HepG2 (cell line): ENCODE measurements at regions not wholly inside any gene's neighbourhood (a gene's known extent, or its start where the extent isn't known, plus 50 kb on each side); places are given as distances from the start of the nearest gene placed in this dataset.

Experiments used
- ATAC-seq: fragments of 200-7000 bp; cut with Tn5 transposase; 3 replicates; pipeline ENCODE4 v1.9.1; 2020; ENCODE audit warnings: mild to moderate bottlenecking, moderate library complexity
- BruUV-seq: library from RNA; stranded (reverse); fragments of 400-500 nt; replicated peaks from 2 replicates; lab custom pipeline; 2021; lab: Mats Ljungman, UMichigan
- CTCF ChIA-PET: fragments of 300-600 bp; formaldehyde crosslinking; extraction: SDS; loops from one replicate; lab custom pipeline; 2021; ENCODE audit warnings: low total read pairs, inconsistent platforms, low intra/inter-chr PET ratio; lab: Yijun Ruan, JAX
- POLR2A ChIA-PET: fragments of 350-600 bp; sonication (Branson Sonifier 250); formaldehyde crosslinking; loops from one replicate; lab custom pipeline; 2020; ENCODE audit warnings: antibody characterized with exemption, inconsistent platforms; lab: Yijun Ruan, JAX
- DNase-seq: peaks from one replicate; pipeline ENCODE4 v3.0.0-alpha.2; 2015; ENCODE audit warnings: low spot score
- FAIRE-seq: peaks from 3 replicates; lab custom pipeline; 2011; peaks lifted over from hg19 to GRCh38; lab: Jason Lieb, UNC
- H2AFZ ChIP-seq: one replicate; pipeline ENCODE4 v1.6.1; 2011; ENCODE audit warnings: low read length, inconsistent platforms
- H3K27ac ChIP-seq: fragments of 300-600 bp; 3 replicates; pipeline ENCODE4 v1.8.0; 2011; ENCODE audit warnings: mixed run types, mild to moderate bottlenecking, mixed read lengths, low read length, inconsistent platforms; ENCODE audit not compliant: insufficient read depth; ENCODE audit errors: extremely low read length
- H3K27me3 ChIP-seq, 2 experiments: fragments of 200-600 bp in 1 of 2; 2 replicates in 1 of 2; 3 replicates in 1 of 2; pipeline versions ENCODE4 v1.6.0 to v1.8.0; 2011; ENCODE audit warnings: low read length in 2 of 2, mild to moderate bottlenecking in 2 of 2, moderate library complexity in 2 of 2, inconsistent platforms in 1 of 2; ENCODE audit not compliant: insufficient read depth in 2 of 2, control insufficient read depth in 1 of 2
- H3K36me3 ChIP-seq, 2 experiments: fragments of 200-600 bp in 1 of 2; replicated peaks in 1 of 2; 2 replicates in 1 of 2; 3 replicates in 1 of 2; pipeline versions ENCODE4 v1.5.1 to v1.8.0; 2011; ENCODE audit warnings: low read length in 2 of 2, inconsistent platforms in 1 of 2; ENCODE audit not compliant: insufficient read depth in 2 of 2, control insufficient read depth in 1 of 2
- H3K4me1 ChIP-seq: 2 replicates; pipeline ENCODE4 v1.5.1; 2012; ENCODE audit warnings: low read length, inconsistent platforms; ENCODE audit not compliant: insufficient read depth
- H3K4me2 ChIP-seq: 2 replicates; pipeline ENCODE4 v1.6.0; 2011; ENCODE audit warnings: low read depth, low read length, inconsistent platforms
- H3K4me3 ChIP-seq, 3 experiments: fragments of 200-600 bp in 1 of 3; sonication (generic), shearing (Covaris generic) in 1 of 3; replicated peaks in 1 of 3; 2 replicates each; pipeline ENCODE4 v1.5.1; 2011 to 2016; ENCODE audit warnings: low read length in 3 of 3, inconsistent platforms in 2 of 3, low read depth in 2 of 3, mild to moderate bottlenecking in 2 of 3, control low read depth in 1 of 3, mixed read lengths in 1 of 3; ENCODE audit not compliant: insufficient read depth in 1 of 3
- H3K79me2 ChIP-seq: one replicate; pipeline ENCODE4 v1.6.1; 2011; ENCODE audit warnings: low read length, inconsistent platforms; ENCODE audit not compliant: insufficient read depth
- H3K9ac ChIP-seq: 2 replicates; pipeline ENCODE4 v1.6.0; 2011; ENCODE audit warnings: mild to moderate bottlenecking, low read depth, low read length, inconsistent platforms; ENCODE audit not compliant: insufficient read depth
- H3K9me3 ChIP-seq: 2 replicates; pipeline ENCODE4 v1.5.1; 2012; ENCODE audit warnings: mild to moderate bottlenecking, low read length
- H4K20me1 ChIP-seq: 2 replicates; pipeline ENCODE4 v1.6.0; 2011; ENCODE audit warnings: inconsistent platforms, mild to moderate bottlenecking, low read length, moderate library complexity; ENCODE audit not compliant: insufficient read depth
- MBD4 ChIP-seq: IDR thresholded peaks from 2 replicates; pipeline ENCODE4 v1.6.1; 2012; ENCODE audit warnings: low read length, inconsistent platforms, borderline replicate concordance
- SKIL ChIP-seq: sonication (generic); formaldehyde crosslinking; IDR thresholded peaks from 2 replicates; pipeline ENCODE4 v1.8.0; 2022; ENCODE audit warnings: missing genetic modification reagents, mild to moderate bottlenecking, moderate library complexity, borderline replicate concordance
- ZHX2 ChIP-seq, 2 experiments: sonication (generic) in 1 of 2; formaldehyde crosslinking in 1 of 2; IDR thresholded peaks; 2 replicates each; pipeline versions ENCODE4 v1.6.1 to v1.9.0; 2014 to 2022; ENCODE audit warnings: antibody characterized with exemption in 1 of 2, borderline replicate concordance in 1 of 2, inconsistent platforms in 1 of 2, low read depth in 1 of 2, missing genetic modification reagents in 1 of 2
- ZKSCAN1 ChIP-seq: fragments of 150-350 bp; IDR thresholded peaks from 2 replicates; pipeline ENCODE4 v1.6.1; 2014; ENCODE audit warnings: low read length
- ZNF18 ChIP-seq: sonication (generic); formaldehyde crosslinking; IDR thresholded peaks from 2 replicates; pipeline ENCODE4 v1.8.0; 2022; ENCODE audit warnings: mild to moderate bottlenecking, missing genetic modification reagents; ENCODE audit not compliant: insufficient replicate concordance
- ZNF235 ChIP-seq: sonication (generic); formaldehyde crosslinking; IDR thresholded peaks from 2 replicates; pipeline ENCODE4 v1.8.1; 2023; ENCODE audit warnings: mild to moderate bottlenecking, missing genetic modification reagents, borderline replicate concordance
- ZNF609 ChIP-seq: sonication (generic); formaldehyde crosslinking; IDR thresholded peaks from 2 replicates; pipeline ENCODE4 v1.4.0; 2020; ENCODE audit warnings: mild to moderate bottlenecking, missing genetic modification reagents, borderline replicate concordance
- ZNF652 ChIP-seq: IDR thresholded peaks from 2 replicates; pipeline ENCODE4 v1.6.1; 2016; ENCODE audit warnings: low read depth, borderline replicate concordance
- ZNF703 ChIP-seq: sonication (generic); formaldehyde crosslinking; IDR thresholded peaks from 2 replicates; pipeline ENCODE4 v1.5.1; 2020; ENCODE audit warnings: missing genetic modification reagents, mild to moderate bottlenecking, moderate library complexity, borderline replicate concordance
- WGBS: methylation state at CpG from one replicate; pipeline ENCODE4 v1.1.6; 2017; ENCODE audit warnings: low lambda C conversion rate; 5-methylcytosine and 5-hydroxymethylcytosine counted together
- in situ Hi-C: cut with HindIII; loops from 2 replicates; pipeline ENCODE4 v1.10.0; 2017; ENCODE audit warnings: low pct_unique_long_range_greater_than_20kb; ENCODE audit not compliant: extremely low pct_ligation_motif_present
- intact Hi-C: fragments of 100-400 bp; cut with micrococcal nuclease; formaldehyde crosslinking; loops from one replicate; pipeline ENCODE4 v1.10.0; 2022; ENCODE audit not compliant: unreplicated experiment

GRCh38 chr14:29486132-29486531 lies 441.5 kb downstream of the PRKD1 start:
- 47% methylated on average over 4 of the region's 4 CpGs for WGBS
- no peaks in the 10 kb centered on the region for H3K79me2 ChIP-seq
- no peak overlapping the region for H3K4me3 ChIP-seq
- no peaks in the 10 kb centered on the region for H3K36me3 ChIP-seq
- H4K20me1 ChIP-seq, result no peaks in the 10 kb centered on the region
- FAIRE-seq (no peak), ATAC-seq (no peak), DNase-seq (no peak)
- no peaks in the 10 kb centered on the region for H3K27me3 ChIP-seq
- no peak overlapping the region for H3K9ac ChIP-seq
- H3K4me1 ChIP-seq, result no peaks in the 10 kb centered on the region
- in situ Hi-C loops (no loop called here), intact Hi-C loops (no loop called here)
- no peak overlapping the region for H2AFZ ChIP-seq
- ChIA-PET POLR2A (no interaction called here), CTCF (no interaction called here)
- peaks cover 75% of the 10 kb centered on the region for H3K9me3 ChIP-seq
- BruUV-seq, result no TSS peak
- no peak overlapping the region for H3K4me2 ChIP-seq
- no peak overlapping the region for H3K27ac ChIP-seq
- TF ChIP-seq ZKSCAN1, result no peak
- no peak for TF ChIP-seq SKIL
- no peak for TF ChIP-seq MBD4
- TF ChIP-seq ZNF652, result no peak
- TF ChIP-seq ZNF703 (CRISPR knock-in tag), result no peak
- TF ChIP-seq ZNF18 (CRISPR knock-in tag), result no peak
- TF ChIP-seq ZNF609 (CRISPR knock-in tag), result no peak
- TF ChIP-seq ZHX2 (IDR thresholded peaks at IDR 0.05; ENCODE audit: low read depth), result no peak
- TF ChIP-seq ZHX2 (CRISPR knock-in tag; IDR thresholded peaks at IDR 0.05; ENCODE audit: borderline replicate concordance), result no peak
- TF ChIP-seq ZNF235 (CRISPR knock-in tag), result no peak
